ENCODE measurements at regions not wholly inside any gene's neighbourhood (a gene's known extent, or its start where the extent isn't known, plus 50 kb on each side); places are given as distances from the start of the nearest gene placed in this dataset.

DNA sequence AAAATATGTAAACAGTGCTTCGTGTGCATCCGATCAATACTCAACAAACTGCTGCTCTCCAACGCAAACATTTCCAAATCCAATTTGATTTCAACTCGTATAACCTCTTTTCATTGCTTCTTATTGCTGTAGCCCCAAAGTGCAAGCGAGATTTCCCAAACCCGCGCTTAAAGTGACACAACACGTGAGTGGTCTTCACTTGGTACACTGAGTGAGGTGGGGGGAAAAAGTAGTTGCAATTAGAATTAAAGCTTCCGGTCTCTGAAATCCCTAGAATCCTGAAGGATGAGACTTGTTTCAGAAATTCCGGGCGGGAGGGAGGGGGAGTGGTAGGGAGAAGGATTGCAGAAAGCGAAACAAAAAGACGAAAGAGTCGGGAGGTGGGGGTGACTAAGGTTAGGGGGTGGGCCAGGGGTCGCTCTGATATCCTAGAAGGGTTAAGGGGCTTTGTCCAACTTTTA, 387.5 kb downstream of the BCAT1 start:
- Histone ChIP-seq H3K27me3 (ENCODE audit: low read length) (peaks cover 52% of the 10 kb centered on the region), H4K20me1 (ENCODE audit: low read length) (no peaks in the 10 kb centered on the region), H3K9me3 (ENCODE audit: low read length) (no peaks in the 10 kb centered on the region), H3K36me3 (ENCODE audit: low read depth, low read length) (no peaks in the 10 kb centered on the region), H3K9me2 (replicated peaks; ENCODE audit: low read length) (no peaks in the 10 kb centered on the region), H2AFZ (ENCODE audit: low read length) (no peak overlapping the region), H3K4me3 (ENCODE audit: low read length) (no peak overlapping the region), H3K27ac (ENCODE audit: low read length) (no peak overlapping the region), H3K4me2 (ENCODE audit: low read length) (no peak overlapping the region), H3F3A (ENCODE audit: low read length, unreplicated experiment) (no peaks in the 10 kb centered on the region), H3K79me2 (ENCODE audit: low read length) (no peaks in the 10 kb centered on the region), H3K4me1 (ENCODE audit: insufficient read depth, low read length) (no peaks in the 10 kb centered on the region), H3K9ac (ENCODE audit: low read length) (no peak overlapping the region)
- ATAC-seq (no peak), DNase-seq (no peak)
- CTCF ChIA-PET = no interaction called here
- POLR2A ChIA-PET (ENCODE audit: unreplicated experiment) = no interaction called here
- BruUV-seq (replicated peaks) = no TSS peak
- TF ChIP-seq EZH2 (IDR thresholded peaks at IDR 0.05; ENCODE audit: low read length, unreplicated experiment) (no peak), EZH2phosphoT487 (IDR thresholded peaks at IDR 0.05; ENCODE audit: borderline replicate concordance, low read length) (no peak)
- TF ChIP-seq, protein P1, sequence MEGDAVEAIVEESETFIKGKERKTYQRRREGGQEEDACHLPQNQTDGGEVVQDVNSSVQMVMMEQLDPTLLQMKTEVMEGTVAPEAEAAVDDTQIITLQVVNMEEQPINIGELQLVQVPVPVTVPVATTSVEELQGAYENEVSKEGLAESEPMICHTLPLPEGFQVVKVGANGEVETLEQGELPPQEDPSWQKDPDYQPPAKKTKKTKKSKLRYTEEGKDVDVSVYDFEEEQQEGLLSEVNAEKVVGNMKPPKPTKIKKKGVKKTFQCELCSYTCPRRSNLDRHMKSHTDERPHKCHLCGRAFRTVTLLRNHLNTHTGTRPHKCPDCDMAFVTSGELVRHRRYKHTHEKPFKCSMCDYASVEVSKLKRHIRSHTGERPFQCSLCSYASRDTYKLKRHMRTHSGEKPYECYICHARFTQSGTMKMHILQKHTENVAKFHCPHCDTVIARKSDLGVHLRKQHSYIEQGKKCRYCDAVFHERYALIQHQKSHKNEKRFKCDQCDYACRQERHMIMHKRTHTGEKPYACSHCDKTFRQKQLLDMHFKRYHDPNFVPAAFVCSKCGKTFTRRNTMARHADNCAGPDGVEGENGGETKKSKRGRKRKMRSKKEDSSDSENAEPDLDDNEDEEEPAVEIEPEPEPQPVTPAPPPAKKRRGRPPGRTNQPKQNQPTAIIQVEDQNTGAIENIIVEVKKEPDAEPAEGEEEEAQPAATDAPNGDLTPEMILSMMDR (conservative IDR thresholded peaks at IDR 0.05; ENCODE audit: low read depth, low read length) = no peak
- intact Hi-C loops (cut with micrococcal nuclease) = no loop called here

DNA sequence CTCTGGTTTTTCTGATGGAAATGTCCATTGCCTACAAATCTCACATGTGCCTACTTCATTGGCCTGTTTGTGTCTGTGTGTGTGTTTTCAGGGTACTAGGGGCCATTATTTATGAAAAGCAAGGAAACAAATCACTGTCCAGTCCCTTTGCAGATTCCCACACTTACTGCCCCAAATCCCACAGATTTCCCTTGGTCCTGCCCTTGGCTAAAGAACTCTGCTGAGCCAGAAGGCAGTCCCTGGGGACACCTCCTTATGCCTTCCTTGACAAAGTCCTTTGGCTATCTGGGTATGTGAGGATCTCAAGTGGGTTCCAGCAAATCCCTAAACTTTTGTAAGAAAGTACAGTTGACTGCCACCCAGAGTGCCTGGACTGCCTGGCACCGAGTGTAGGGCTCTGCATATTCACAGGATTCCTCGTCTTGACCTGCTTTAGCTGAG, 388.1 kb downstream of the BCAT1 start:
- TF ChIP-seq EZH2phosphoT487 (IDR thresholded peaks at IDR 0.05; ENCODE audit: borderline replicate concordance, low read length) (no peak), EZH2 (IDR thresholded peaks at IDR 0.05; ENCODE audit: low read length, unreplicated experiment) (no peak)
- TF ChIP-seq, protein P1 (conservative IDR thresholded peaks at IDR 0.05; ENCODE audit: low read depth, low read length) = no peak
- intact Hi-C loops (cut with micrococcal nuclease) = no loop called here
- peaks cover 51% of the 10 kb centered on the region for H3K27me3 ChIP-seq (ENCODE audit: low read length)
- H3K4me3 ChIP-seq (ENCODE audit: low read length) = no peak overlapping the region
- DNase-seq (no peak), ATAC-seq (no peak)
- no peaks in the 10 kb centered on the region for H3K79me2 ChIP-seq (ENCODE audit: low read length)
- H3K9ac ChIP-seq (ENCODE audit: low read length) = no peak overlapping the region
- no peaks in the 10 kb centered on the region for H3F3A ChIP-seq (ENCODE audit: low read length, unreplicated experiment)
- no peaks in the 10 kb centered on the region for H3K9me3 ChIP-seq (ENCODE audit: low read length)
- CTCF ChIA-PET = no interaction called here
- no peaks in the 10 kb centered on the region for H3K9me2 ChIP-seq (replicated peaks; ENCODE audit: low read length)
- no peak overlapping the region for H3K27ac ChIP-seq (ENCODE audit: low read length)
- no peak overlapping the region for H3K4me2 ChIP-seq (ENCODE audit: low read length)
- no peaks in the 10 kb centered on the region for H3K4me1 ChIP-seq (ENCODE audit: insufficient read depth, low read length)
- POLR2A ChIA-PET (ENCODE audit: unreplicated experiment) = no interaction called here
- no TSS peak for BruUV-seq (replicated peaks)
- H3K36me3 ChIP-seq (ENCODE audit: low read depth, low read length) = no peaks in the 10 kb centered on the region
- H4K20me1 ChIP-seq (ENCODE audit: low read length) = no peaks in the 10 kb centered on the region
- H2AFZ ChIP-seq (ENCODE audit: low read length) = no peak overlapping the region

DNA sequence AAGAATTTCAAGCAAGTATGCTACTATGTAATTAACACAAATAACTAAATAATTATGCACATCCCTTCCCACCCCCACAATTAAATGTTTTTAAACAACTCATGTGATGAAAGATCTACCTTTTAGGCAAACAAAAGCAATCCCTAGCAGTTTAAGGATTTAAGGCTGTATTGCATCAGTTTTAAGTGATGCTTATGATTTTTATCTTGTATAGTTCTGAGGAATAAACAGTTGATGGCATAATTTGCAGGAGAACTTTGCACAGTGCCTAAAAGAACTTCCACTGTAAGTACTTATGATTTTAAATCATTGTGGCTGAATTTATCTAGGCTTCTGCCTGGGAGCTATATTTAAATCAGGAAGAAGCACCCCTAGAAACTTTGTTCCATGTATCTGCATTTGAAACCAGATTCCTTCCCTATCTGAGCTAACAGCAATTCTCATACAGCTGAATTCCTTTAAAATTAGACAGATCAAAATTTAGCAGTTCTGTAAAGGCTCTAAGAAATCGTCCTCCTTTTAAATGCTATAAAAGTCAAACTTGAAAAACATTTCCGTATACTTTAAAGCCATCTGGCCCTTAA, 388.6 kb downstream of the BCAT1 start:
- CTCF ChIA-PET = no interaction called here
- TF ChIP-seq, protein P1 (conservative IDR thresholded peaks at IDR 0.05; ENCODE audit: low read depth, low read length) = no peak
- TF ChIP-seq EZH2 (IDR thresholded peaks at IDR 0.05; ENCODE audit: low read length, unreplicated experiment) = no peak
- no peak for TF ChIP-seq EZH2phosphoT487 (IDR thresholded peaks at IDR 0.05; ENCODE audit: borderline replicate concordance, low read length)
- ATAC-seq (no peak), DNase-seq (no peak)
- H3K9me3 ChIP-seq (ENCODE audit: low read length) = no peaks in the 10 kb centered on the region
- no peaks in the 10 kb centered on the region for H3K9me2 ChIP-seq (replicated peaks; ENCODE audit: low read length)
- no peak overlapping the region for H3K27ac ChIP-seq (ENCODE audit: low read length)
- intact Hi-C loops (cut with micrococcal nuclease) = no loop called here
- no peak overlapping the region for H2AFZ ChIP-seq (ENCODE audit: low read length)
- H3K4me1 ChIP-seq (ENCODE audit: insufficient read depth, low read length) = no peaks in the 10 kb centered on the region
- H3F3A ChIP-seq (ENCODE audit: low read length, unreplicated experiment) = no peaks in the 10 kb centered on the region
- H3K4me2 ChIP-seq (ENCODE audit: low read length) = no peak overlapping the region
- no peak overlapping the region for H3K9ac ChIP-seq (ENCODE audit: low read length)
- no TSS peak for BruUV-seq (replicated peaks)
- peaks cover 49% of the 10 kb centered on the region for H3K27me3 ChIP-seq (ENCODE audit: low read length)
- no peak overlapping the region for H3K4me3 ChIP-seq (ENCODE audit: low read length)
- H3K36me3 ChIP-seq (ENCODE audit: low read depth, low read length) = no peaks in the 10 kb centered on the region
- no peaks in the 10 kb centered on the region for H4K20me1 ChIP-seq (ENCODE audit: low read length)
- H3K79me2 ChIP-seq (ENCODE audit: low read length) = no peaks in the 10 kb centered on the region
- POLR2A ChIA-PET (ENCODE audit: unreplicated experiment) = no interaction called here

Data from PC-3 (cell line).